ENCODE measurements at regions not wholly inside any gene's neighbourhood (a gene's known extent, or its start where the extent isn't known, plus 50 kb on each side); places are given as distances from the start of the nearest gene placed in this dataset.

DNA sequence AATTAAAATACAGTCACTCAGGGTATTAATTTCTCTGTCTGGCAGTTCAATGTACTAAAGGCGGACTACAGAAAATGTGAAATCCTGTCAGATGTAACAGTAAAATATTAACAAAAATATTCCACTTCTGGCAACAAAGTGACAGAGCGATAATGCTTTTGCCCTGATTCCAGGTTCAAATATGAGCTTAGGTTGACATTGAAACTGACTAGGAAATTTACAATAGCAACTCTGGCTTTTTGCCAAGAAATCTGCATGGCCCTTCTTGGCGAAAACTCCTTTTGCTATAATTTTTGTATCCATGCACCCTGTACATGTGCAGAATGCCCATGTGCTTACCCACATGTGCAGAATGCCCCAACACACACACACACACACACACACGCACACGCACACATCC is 552.2 kb downstream of the MDFIC start:
- no peak overlapping the region for H3K27ac ChIP-seq (ENCODE audit: low read depth, low read length)
- no peak for DNase-seq
- peaks cover 2% of the 10 kb centered on the region for H3K27me3 Mint-ChIP-seq (ENCODE audit: insufficient read depth)
- 82 to 88% methylated on average over 4 to 5 of the region's 5 CpGs for WGBS, 2 experiments (ENCODE audit: insufficient coverage in 1 of 2, insufficient read length in 1 of 2)
- no peaks in the 10 kb centered on the region for H3K27me3 ChIP-seq (ENCODE audit: control insufficient read depth, insufficient read depth, low read length, poor library complexity, severe bottlenecking)
- TF ChIP-seq, protein P1, sequence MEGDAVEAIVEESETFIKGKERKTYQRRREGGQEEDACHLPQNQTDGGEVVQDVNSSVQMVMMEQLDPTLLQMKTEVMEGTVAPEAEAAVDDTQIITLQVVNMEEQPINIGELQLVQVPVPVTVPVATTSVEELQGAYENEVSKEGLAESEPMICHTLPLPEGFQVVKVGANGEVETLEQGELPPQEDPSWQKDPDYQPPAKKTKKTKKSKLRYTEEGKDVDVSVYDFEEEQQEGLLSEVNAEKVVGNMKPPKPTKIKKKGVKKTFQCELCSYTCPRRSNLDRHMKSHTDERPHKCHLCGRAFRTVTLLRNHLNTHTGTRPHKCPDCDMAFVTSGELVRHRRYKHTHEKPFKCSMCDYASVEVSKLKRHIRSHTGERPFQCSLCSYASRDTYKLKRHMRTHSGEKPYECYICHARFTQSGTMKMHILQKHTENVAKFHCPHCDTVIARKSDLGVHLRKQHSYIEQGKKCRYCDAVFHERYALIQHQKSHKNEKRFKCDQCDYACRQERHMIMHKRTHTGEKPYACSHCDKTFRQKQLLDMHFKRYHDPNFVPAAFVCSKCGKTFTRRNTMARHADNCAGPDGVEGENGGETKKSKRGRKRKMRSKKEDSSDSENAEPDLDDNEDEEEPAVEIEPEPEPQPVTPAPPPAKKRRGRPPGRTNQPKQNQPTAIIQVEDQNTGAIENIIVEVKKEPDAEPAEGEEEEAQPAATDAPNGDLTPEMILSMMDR (conservative IDR thresholded peaks at IDR 0.05), result no peak
- no peaks in the 10 kb centered on the region for H3K36me3 ChIP-seq (ENCODE audit: control insufficient read depth, insufficient read depth, low read length)
- no peaks in the 10 kb centered on the region for H3K9me3 Mint-ChIP-seq
- no peak overlapping the region for H3K4me3 Mint-ChIP-seq
- H3K36me3 Mint-ChIP-seq (ENCODE audit: low read depth), result no peaks in the 10 kb centered on the region
- no peak overlapping the region for H3K27ac Mint-ChIP-seq
- no peaks in the 10 kb centered on the region for H3K9me3 ChIP-seq (ENCODE audit: control insufficient read depth, low read length)
- H3K9ac ChIP-seq (ENCODE audit: extremely low read depth, low read length, poor library complexity, severe bottlenecking), result no peak overlapping the region
- no peaks in the 10 kb centered on the region for H3K4me1 ChIP-seq (ENCODE audit: control insufficient read depth, insufficient read depth, low read length)
- H3K4me3 ChIP-seq (ENCODE audit: low read length), result no peak overlapping the region
- H3K4me1 Mint-ChIP-seq, result peaks cover 18% of the 10 kb centered on the region

DNA sequence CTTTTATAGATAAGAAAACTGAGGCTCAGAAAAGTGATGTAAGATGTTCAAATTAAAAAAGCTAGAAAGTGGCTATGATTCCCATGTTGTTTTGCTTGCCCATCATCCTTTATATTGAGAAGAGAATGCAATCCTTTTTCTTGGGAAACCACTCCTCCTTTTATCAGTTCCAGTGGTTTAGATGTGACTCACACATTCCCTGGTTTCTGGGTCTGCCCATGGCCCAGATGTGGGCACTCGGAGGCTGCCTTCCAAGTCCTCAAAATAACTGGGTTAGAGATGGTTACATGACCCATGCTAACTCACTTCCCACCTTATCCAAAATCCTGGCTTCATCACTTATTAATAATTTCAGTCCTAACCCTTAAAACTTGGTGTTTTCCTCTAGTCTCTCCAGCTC is 550.0 kb downstream of the MDFIC start:
- H3K36me3 Mint-ChIP-seq (ENCODE audit: low read depth), result no peaks in the 10 kb centered on the region
- Histone ChIP-seq H3K27me3 (ENCODE audit: control insufficient read depth, insufficient read depth, low read length, poor library complexity, severe bottlenecking) (no peaks in the 10 kb centered on the region), H3K9me3 (ENCODE audit: control insufficient read depth, low read length) (no peaks in the 10 kb centered on the region), H3K36me3 (ENCODE audit: control insufficient read depth, insufficient read depth, low read length) (no peaks in the 10 kb centered on the region), H3K9ac (ENCODE audit: extremely low read depth, low read length, poor library complexity, severe bottlenecking) (no peak overlapping the region), H3K27ac (ENCODE audit: low read depth, low read length) (no peak overlapping the region), H3K4me1 (ENCODE audit: control insufficient read depth, insufficient read depth, low read length) (no peaks in the 10 kb centered on the region), H3K4me3 (ENCODE audit: low read length) (no peak overlapping the region)
- H3K27me3 Mint-ChIP-seq (ENCODE audit: insufficient read depth), result no peaks in the 10 kb centered on the region
- H3K27ac Mint-ChIP-seq, result no peak overlapping the region
- DNase-seq, result no peak
- WGBS, 2 experiments (ENCODE audit: insufficient coverage in 1 of 2, insufficient read length in 1 of 2), result 94% methylated on average over 1 of the region's 1 CpG; no CpG with 5 or more reads in 1 of the 2 experiments
- H3K4me3 Mint-ChIP-seq, result no peak overlapping the region
- TF ChIP-seq, protein P1 (conservative IDR thresholded peaks at IDR 0.05), result no peak
- no peaks in the 10 kb centered on the region for H3K9me3 Mint-ChIP-seq
- H3K4me1 Mint-ChIP-seq, result peaks cover 14% of the 10 kb centered on the region

DNA sequence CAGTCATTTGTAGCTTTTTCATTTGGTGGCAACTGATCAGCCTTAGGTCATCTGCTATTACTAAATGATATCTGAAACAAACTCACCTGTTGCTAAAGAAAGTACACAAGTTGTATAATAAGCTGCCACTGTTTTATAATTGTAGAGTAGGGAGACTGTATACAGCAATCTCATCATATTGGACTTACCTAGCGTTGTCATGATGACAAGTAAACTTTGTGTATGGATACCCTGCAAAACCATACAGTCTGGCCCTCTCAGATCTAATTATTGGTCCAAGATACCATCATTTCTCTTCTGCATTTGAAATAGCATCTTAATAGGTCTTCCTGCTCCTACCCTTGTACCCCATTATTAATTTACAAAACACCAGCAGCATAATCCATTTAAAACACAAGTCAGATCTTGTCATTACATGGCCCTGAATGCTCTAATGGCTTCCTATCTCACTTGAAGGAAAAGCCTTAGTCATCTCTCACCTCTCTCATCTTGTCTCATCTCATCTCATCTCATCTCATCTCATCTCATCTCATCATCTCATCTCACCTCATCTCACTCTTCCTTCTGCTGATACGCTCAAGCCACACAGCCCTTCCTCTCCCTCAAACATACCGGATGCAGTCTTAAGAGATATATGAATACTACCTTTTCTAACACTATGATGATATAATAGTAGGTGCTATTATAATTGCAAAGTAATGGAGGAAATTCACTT is 540.6 kb downstream of the MDFIC start:
- Histone ChIP-seq H3K4me3 (ENCODE audit: low read length) (no peak overlapping the region), H3K4me1 (ENCODE audit: control insufficient read depth, insufficient read depth, low read length) (no peaks in the 10 kb centered on the region), H3K9ac (ENCODE audit: extremely low read depth, low read length, poor library complexity, severe bottlenecking) (no peak overlapping the region), H3K9me3 (ENCODE audit: control insufficient read depth, low read length) (no peaks in the 10 kb centered on the region), H3K27ac (ENCODE audit: low read depth, low read length) (no peak overlapping the region), H3K36me3 (ENCODE audit: control insufficient read depth, insufficient read depth, low read length) (no peaks in the 10 kb centered on the region), H3K27me3 (ENCODE audit: control insufficient read depth, insufficient read depth, low read length, poor library complexity, severe bottlenecking) (no peaks in the 10 kb centered on the region)
- no peaks in the 10 kb centered on the region for H3K4me1 Mint-ChIP-seq
- no peak overlapping the region for H3K4me3 Mint-ChIP-seq
- no peak overlapping the region for H3K27ac Mint-ChIP-seq
- TF ChIP-seq, protein P1 (conservative IDR thresholded peaks at IDR 0.05), result no peak
- H3K27me3 Mint-ChIP-seq (ENCODE audit: insufficient read depth), result no peaks in the 10 kb centered on the region
- 89% methylated on average over 2 of the region's 3 CpGs; no CpG with 5 or more reads in 1 of the 2 experiments for WGBS, 2 experiments (ENCODE audit: insufficient coverage in 1 of 2, insufficient read length in 1 of 2)
- H3K9me3 Mint-ChIP-seq, result no peaks in the 10 kb centered on the region
- no peaks in the 10 kb centered on the region for H3K36me3 Mint-ChIP-seq (ENCODE audit: low read depth)
- DNase-seq, result no peak

Measured in endodermal cell (in vitro differentiated cells).